H1 (cell line): ENCODE measurements at regions not wholly inside any gene's neighbourhood (a gene's known extent, or its start where the extent isn't known, plus 50 kb on each side); places are given as distances from the start of the nearest gene placed in this dataset.

ENCODE experiments used
- CTCF ChIA-PET: fragments of 300-600 bp; sonication (Branson Sonifier 250); formaldehyde crosslinking; loops from one replicate; lab custom pipeline; 2021; ENCODE audit not compliant: partially characterized antibody; lab: Charles Lee
- POLR2A ChIA-PET: fragments of 300-600 bp; sonication (Branson Sonifier 250); formaldehyde crosslinking; loops from one replicate; lab custom pipeline; 2021; ENCODE audit warnings: inconsistent platforms; ENCODE audit not compliant: partially characterized antibody; lab: Charles Lee
- DNase-seq, 2 experiments: peaks; one replicate each; pipeline versions ENCODE4 v3.0.0 to v3.0.0-alpha.2; 2010 to 2022; ENCODE audit warnings: low spot score in 2 of 2, low read depth in 1 of 2, mixed read lengths in 1 of 2
- FAIRE-seq: peaks from 2 replicates; lab custom pipeline; 2011; peaks lifted over from hg19 to GRCh38; lab: Jason Lieb, UNC
- H2AFZ ChIP-seq: 2 replicates; pipeline ENCODE4 v1.8.1; 2012; ENCODE audit warnings: low read length, inconsistent platforms
- H2AK5ac ChIP-seq: 2 replicates; pipeline ENCODE4 v1.6.1; 2013; ENCODE audit warnings: low read depth, low read length
- H2BK120ac ChIP-seq: replicated peaks from 2 replicates; pipeline ENCODE3; 2013; ENCODE audit warnings: low read depth, low read length, inconsistent platforms
- H2BK12ac ChIP-seq: 2 replicates; pipeline ENCODE4 v1.6.1; 2013; ENCODE audit warnings: low read depth, low read length
- H2BK15ac ChIP-seq: 2 replicates; pipeline ENCODE4 v1.6.1; 2013; ENCODE audit warnings: low read length
- H2BK20ac ChIP-seq: 2 replicates; pipeline ENCODE4 v1.6.1; 2013; ENCODE audit warnings: low read length
- H2BK5ac ChIP-seq: 2 replicates; pipeline ENCODE4 v1.6.1; 2013; ENCODE audit warnings: low read depth, low read length
- H3K14ac ChIP-seq: 2 replicates; pipeline ENCODE4 v1.6.1; 2013; ENCODE audit warnings: inconsistent platforms; ENCODE audit not compliant: insufficient read length
- H3K18ac ChIP-seq: 2 replicates; pipeline ENCODE4 v1.6.1; 2013; ENCODE audit warnings: low read length; ENCODE audit errors: extremely low read depth
- H3K23ac ChIP-seq: 2 replicates; pipeline ENCODE4 v1.6.1; 2013; ENCODE audit warnings: inconsistent platforms; ENCODE audit not compliant: insufficient read length
- H3K23me2 ChIP-seq: 2 replicates; pipeline ENCODE4 v1.6.1; 2013; ENCODE audit warnings: low read depth, low read length
- H3K27ac ChIP-seq: 2 replicates; pipeline ENCODE4 v1.6.1; 2011; ENCODE audit warnings: low read depth, low read length, inconsistent platforms
- H3K27me3 ChIP-seq, 4 experiments: replicated peaks in 1 of 4; 1 replicate in 1 of 4; 2 replicates in 3 of 4; pipeline versions ENCODE4 v1.6.1 to v1.8.1; 2011 to 2013; ENCODE audit warnings: low read length in 3 of 4, mild to moderate bottlenecking in 3 of 4, inconsistent platforms in 2 of 4, mixed read lengths in 2 of 4, moderate library complexity in 1 of 4; ENCODE audit not compliant: control insufficient read depth in 3 of 4, insufficient read depth in 3 of 4; ENCODE audit errors: extremely low read depth in 1 of 4
- H3K36me3 ChIP-seq, 4 experiments: 2 replicates each; pipeline versions ENCODE4 v1.6.1 to v1.8.1; 2011 to 2013; ENCODE audit warnings: mild to moderate bottlenecking in 4 of 4, low read length in 3 of 4, moderate library complexity in 2 of 4, control low read depth in 1 of 4, inconsistent platforms in 1 of 4; ENCODE audit not compliant: insufficient read depth in 4 of 4, control insufficient read depth in 2 of 4
- H3K4ac ChIP-seq: replicated peaks from 2 replicates; pipeline ENCODE3; 2013; ENCODE audit warnings: low read length, low read depth, mixed read lengths, inconsistent platforms; ENCODE audit not compliant: insufficient read length
- H3K4me1 ChIP-seq, 4 experiments: replicated peaks in 1 of 4; 1 replicate in 1 of 4; 2 replicates in 3 of 4; pipeline versions ENCODE4 v1.6.1 to v1.8.1; 2011 to 2013; ENCODE audit warnings: low read length in 3 of 4, inconsistent platforms in 2 of 4, mixed read lengths in 1 of 4; ENCODE audit not compliant: insufficient read depth in 4 of 4, control insufficient read depth in 3 of 4
- H3K4me2 ChIP-seq, 2 experiments: 2 replicates each; pipeline versions ENCODE4 v1.6.1 to v1.8.1; 2011 to 2013; ENCODE audit warnings: low read depth in 2 of 2, low read length in 2 of 2, control low read depth in 1 of 2, inconsistent platforms in 1 of 2, mild to moderate bottlenecking in 1 of 2; ENCODE audit not compliant: insufficient read depth in 1 of 2
- H3K4me3 ChIP-seq, 4 experiments: fragments of 200-600, 300-600 bp in 1 of 4; sonication (generic), shearing (Covaris generic), sonication (Bioruptor Twin) in 1 of 4; 2 replicates each; pipeline versions ENCODE4 v1.5.1 to v1.8.1; 2011 to 2016; ENCODE audit warnings: low read length in 4 of 4, low read depth in 3 of 4, control low read depth in 2 of 4, inconsistent platforms in 2 of 4, mild to moderate bottlenecking in 2 of 4, mixed read lengths in 1 of 4, moderate library complexity in 1 of 4; ENCODE audit not compliant: insufficient read depth in 2 of 4; ENCODE audit errors: extremely low read depth in 1 of 4
- H3K56ac ChIP-seq: replicated peaks from 2 replicates; pipeline ENCODE3; 2013; ENCODE audit warnings: low read depth, mild to moderate bottlenecking, mixed read lengths, low read length, inconsistent platforms; ENCODE audit not compliant: insufficient read length
- H3K79me1 ChIP-seq: 2 replicates; pipeline ENCODE4 v1.6.1; 2013; ENCODE audit warnings: low read depth, low read length, control low read depth
- H3K79me2 ChIP-seq, 2 experiments: 2 replicates each; pipeline versions ENCODE4 v1.6.1 to v1.8.1; 2012 to 2013; ENCODE audit warnings: low read length in 2 of 2, mild to moderate bottlenecking in 2 of 2, inconsistent platforms in 1 of 2; ENCODE audit not compliant: insufficient read depth in 2 of 2, control insufficient read depth in 1 of 2
- H3K9ac ChIP-seq, 4 experiments: replicated peaks in 1 of 4; 1 replicate in 1 of 4; 2 replicates in 3 of 4; pipeline versions ENCODE4 v1.6.1 to v1.8.1; 2011 to 2013; ENCODE audit warnings: low read depth in 3 of 4, low read length in 3 of 4, control low read depth in 2 of 4, mild to moderate bottlenecking in 2 of 4, moderate library complexity in 2 of 4, inconsistent platforms in 1 of 4; ENCODE audit errors: extremely low read depth in 1 of 4
- H3K9me3 ChIP-seq, 2 experiments: 2 replicates each; pipeline versions ENCODE4 v1.6.1 to v1.8.1; 2012 to 2013; ENCODE audit warnings: mild to moderate bottlenecking in 2 of 2, moderate library complexity in 2 of 2, control low read depth in 1 of 2, inconsistent platforms in 1 of 2, low read depth in 1 of 2, low read length in 1 of 2, mixed read lengths in 1 of 2; ENCODE audit not compliant: insufficient read depth in 2 of 2
- H4K20me1 ChIP-seq, 2 experiments: replicated peaks in 1 of 2; 2 replicates each; pipeline versions ENCODE3 to v1.8.1; 2011 to 2013; ENCODE audit warnings: inconsistent platforms in 2 of 2, low read length in 2 of 2, mild to moderate bottlenecking in 1 of 2; ENCODE audit not compliant: insufficient read depth in 2 of 2, control insufficient read depth in 1 of 2
- H4K5ac ChIP-seq: 2 replicates; pipeline ENCODE4 v1.6.1; 2013; ENCODE audit warnings: low read length, low read depth, mixed read lengths, inconsistent platforms; ENCODE audit not compliant: insufficient read length
- H4K8ac ChIP-seq: 2 replicates; pipeline ENCODE4 v1.8.0; 2013; ENCODE audit warnings: mild to moderate bottlenecking, moderate library complexity, low read length, inconsistent platforms; ENCODE audit not compliant: insufficient read depth; ENCODE audit errors: extremely low read depth
- H4K91ac ChIP-seq: replicated peaks from 2 replicates; pipeline ENCODE3; 2013; ENCODE audit warnings: low read length, mixed read lengths, inconsistent platforms; ENCODE audit not compliant: insufficient read length
- ATF2 ChIP-seq: IDR thresholded peaks from 2 replicates; pipeline ENCODE4 v1.6.1; 2012; ENCODE audit warnings: low read length, inconsistent platforms
- CBX5 ChIP-seq: fragments of 300-800, 300-1000 bp; sonication (generic); IDR thresholded peaks from 2 replicates; pipeline ENCODE4 v1.7.1; 2016; ENCODE audit warnings: antibody characterized with exemption, low read length, low read depth
- CEBPB ChIP-seq: IDR thresholded peaks from 2 replicates; pipeline ENCODE4 v1.6.1; 2012; ENCODE audit warnings: low read depth, low read length
- EGR1 ChIP-seq: IDR thresholded peaks from 2 replicates; pipeline ENCODE4 v1.6.1; 2011; ENCODE audit warnings: low read depth, low read length, borderline replicate concordance
- EP300 ChIP-seq, 2 experiments: IDR thresholded peaks; 1 replicate in 1 of 2; 2 replicates in 1 of 2; pipeline ENCODE4 v1.6.1; 2011 to 2012; ENCODE audit warnings: low read depth in 2 of 2, low read length in 2 of 2, mild to moderate bottlenecking in 2 of 2, borderline replicate concordance in 1 of 2, inconsistent platforms in 1 of 2, moderate library complexity in 1 of 2
- GABPA ChIP-seq: IDR thresholded peaks from 2 replicates; pipeline ENCODE4 v1.6.1; 2011; ENCODE audit warnings: mild to moderate bottlenecking, low read length, moderate library complexity, borderline replicate concordance; ENCODE audit not compliant: insufficient read depth
- GTF2F1 ChIP-seq: IDR thresholded peaks from 2 replicates; pipeline ENCODE4 v1.6.1; 2012; ENCODE audit warnings: low read depth, low read length, improper control_type of control experiment, borderline replicate concordance
- HDAC6 ChIP-seq: IDR thresholded peaks from one replicate; pipeline ENCODE4 v1.7.1; 2012; ENCODE audit warnings: low read depth, mild to moderate bottlenecking, inconsistent platforms, low read length, moderate library complexity
- POLR2AphosphoS5 ChIP-seq: IDR thresholded peaks from 2 replicates; pipeline ENCODE4 v1.6.1; 2011; ENCODE audit warnings: low read depth, low read length
- SIRT6 ChIP-seq: IDR thresholded peaks from one replicate; pipeline ENCODE4 v1.7.1; 2012; ENCODE audit warnings: low read length, inconsistent platforms
- SIX5 ChIP-seq: IDR thresholded peaks from 2 replicates; pipeline ENCODE4 v1.6.1; 2011; ENCODE audit warnings: mild to moderate bottlenecking, low read depth, low read length
- TAF1 ChIP-seq: IDR thresholded peaks from 2 replicates; pipeline ENCODE4 v1.6.1; 2011; ENCODE audit warnings: mild to moderate bottlenecking, low read depth, low read length
- TAF7 ChIP-seq: optimal IDR thresholded peaks from 2 replicates; pipeline ENCODE3; 2011; ENCODE audit warnings: low read depth, mild to moderate bottlenecking, inconsistent platforms, low read length, moderate library complexity, borderline replicate concordance
- TEAD4 ChIP-seq: IDR thresholded peaks from 2 replicates; pipeline ENCODE4 v1.6.1; 2012; ENCODE audit warnings: low read depth, low read length, inconsistent platforms, mixed read lengths
- ZNF274 ChIP-seq: IDR thresholded peaks from 2 replicates; pipeline ENCODE4 v1.7.0; 2012; ENCODE audit warnings: low read length, borderline replicate concordance; ENCODE audit errors: extremely low read depth

DNA sequence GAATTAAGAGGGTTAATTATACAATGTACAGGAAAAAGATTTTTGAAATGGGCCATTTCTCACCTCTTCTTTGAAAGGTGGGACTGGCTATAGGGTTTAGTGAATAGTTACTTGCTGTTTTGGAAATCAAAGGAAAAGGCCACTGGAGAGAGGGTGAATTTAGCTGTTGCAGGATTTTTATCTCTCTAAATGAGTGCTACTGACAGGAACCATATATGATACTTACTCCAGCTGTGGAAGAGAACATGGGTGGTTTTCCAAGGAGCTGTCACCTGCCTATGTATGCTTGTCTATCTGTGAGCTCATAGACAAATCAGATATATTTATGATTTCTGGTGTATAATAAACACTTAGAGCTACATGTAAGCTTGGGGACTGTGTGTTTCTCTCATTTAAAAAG, 430.4 kb downstream of the MTX2 start:
- H4K91ac ChIP-seq = no peak overlapping the region
- H2BK12ac ChIP-seq = no peak overlapping the region
- no peak overlapping the region for H3K18ac ChIP-seq
- H2AK5ac ChIP-seq = no peak overlapping the region
- H2BK20ac ChIP-seq = no peak overlapping the region
- no peak overlapping the region for H2BK5ac ChIP-seq
- H3K79me2 ChIP-seq = no peaks in the 10 kb centered on the region
- H3K4me1 ChIP-seq = no peaks in the 10 kb centered on the region
- H2AFZ ChIP-seq = no peak overlapping the region
- H3K27me3 ChIP-seq = peaks cover 0 to 1% (median 0%) of the 10 kb centered on the region in 4 experiments; a peak in 2 of 7 replicates
- FAIRE-seq (no peak), DNase-seq (no peak)
- ChIA-PET CTCF (interaction anchor here (1.3 to 1.6 kb wide), 3 partner anchors 12 to 46 kb away, joined by 3 to 4 read pairs (median 4); no protein-coding TSS in a partner anchor), POLR2A (no interaction called here)
- H3K56ac ChIP-seq = no peak overlapping the region
- no peak overlapping the region for H3K9ac ChIP-seq
- no peaks in the 10 kb centered on the region for H3K36me3 ChIP-seq
- no peak overlapping the region for H3K4me3 ChIP-seq
- H2BK120ac ChIP-seq = no peak overlapping the region
- H3K79me1 ChIP-seq = no peaks in the 10 kb centered on the region
- no peak overlapping the region for H4K8ac ChIP-seq
- H3K14ac ChIP-seq = no peak overlapping the region
- H2BK15ac ChIP-seq = no peak overlapping the region
- no peak overlapping the region for H3K4me2 ChIP-seq
- H3K23me2 ChIP-seq = no peaks in the 10 kb centered on the region
- no peaks in the 10 kb centered on the region for H4K20me1 ChIP-seq
- no peaks in the 10 kb centered on the region for H3K9me3 ChIP-seq
- H4K5ac ChIP-seq = no peak overlapping the region
- H3K27ac ChIP-seq = no peak overlapping the region
- no peak overlapping the region for H3K4ac ChIP-seq
- H3K23ac ChIP-seq = no peak overlapping the region
- TF ChIP-seq POLR2AphosphoS5 = no peak
- TF ChIP-seq CBX5 = no peak
- TF ChIP-seq SIX5 = no peak
- TF ChIP-seq SIRT6 = no peak
- TF ChIP-seq TAF1 = no peak
- no peak for TF ChIP-seq EGR1
- no peak for TF ChIP-seq GTF2F1
- no peak for TF ChIP-seq CEBPB
- TF ChIP-seq ATF2 = no peak
- TF ChIP-seq TEAD4 = no peak
- no peak for TF ChIP-seq ZNF274
- TF ChIP-seq TAF7 = no peak
- no peak for TF ChIP-seq HDAC6
- no peak for TF ChIP-seq EP300 (IDR thresholded peaks at IDR 0.05; ENCODE audit: borderline replicate concordance in 1 of 2, low read depth in 2 of 2, low read length in 2 of 2)
- no peak for TF ChIP-seq GABPA
